Memory B cell (primary cell): ENCODE measurements at regions not wholly inside any gene's neighbourhood (a gene's known extent, or its start where the extent isn't known, plus 50 kb on each side); places are given as distances from the start of the nearest gene placed in this dataset.

Experiments
- ATAC-seq: fragments of 150-1000 bp; cut with Tn5 transposase; 2 replicates; pipeline ENCODE4 v1.10.0; 2021; ENCODE audit warnings: low read depth, mild to moderate bottlenecking, moderate library complexity
- DNase-seq, 2 donors: peaks; one replicate each; pipeline ENCODE4 v3.0.0; 2022; ENCODE audit warnings: low spot score in 2 of 2
- H3K27ac Mint-ChIP-seq: one replicate; pipeline ENCODE4 v1.8.0; 2022; ENCODE audit warnings: mild to moderate bottlenecking, moderate library complexity, mixed read lengths
- H3K27me3 Mint-ChIP-seq: one replicate; pipeline ENCODE4 v1.8.0; 2022; ENCODE audit warnings: mixed read lengths
- H3K36me3 Mint-ChIP-seq: one replicate; pipeline ENCODE4 v1.8.0; 2022; ENCODE audit warnings: mild to moderate bottlenecking, mixed read lengths
- H3K4me1 Mint-ChIP-seq: one replicate; pipeline ENCODE4 v1.8.0; 2022; ENCODE audit warnings: mixed read lengths
- H3K4me3 Mint-ChIP-seq: one replicate; pipeline ENCODE4 v1.8.0; 2022; ENCODE audit warnings: mild to moderate bottlenecking, moderate library complexity, mixed read lengths
- H3K9me3 Mint-ChIP-seq: one replicate; pipeline ENCODE4 v1.8.0; 2022; ENCODE audit warnings: mixed read lengths

DNA sequence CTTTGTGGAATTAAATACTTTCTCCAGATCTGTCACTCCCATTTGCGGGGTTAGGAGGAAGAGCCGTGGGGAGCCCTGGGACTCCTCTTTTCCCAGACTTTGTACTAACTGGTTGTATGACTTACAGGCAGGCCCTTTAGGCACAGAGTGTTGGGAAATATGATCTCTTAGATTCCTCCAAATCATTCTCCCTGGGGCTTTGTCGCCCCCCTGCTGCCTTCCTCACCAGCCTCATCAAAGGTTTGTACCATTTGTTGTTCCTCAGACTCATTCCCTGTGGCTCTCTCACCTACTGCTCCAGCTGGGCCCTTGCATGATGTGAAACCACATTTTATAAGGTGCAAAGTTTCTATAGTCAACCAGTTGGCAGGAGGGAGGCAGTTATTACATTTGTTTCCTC is 56.4 kb downstream of the CRYGS start:
- Mint-ChIP-seq H3K4me1 (no peaks in the 10 kb centered on the region), H3K9me3 (no peaks in the 10 kb centered on the region), H3K36me3 (no peaks in the 10 kb centered on the region), H3K4me3 (no peak overlapping the region), H3K27me3 (no peaks in the 10 kb centered on the region), H3K27ac (no peak overlapping the region)
- ATAC-seq (no peak), DNase-seq (no peak)

DNA sequence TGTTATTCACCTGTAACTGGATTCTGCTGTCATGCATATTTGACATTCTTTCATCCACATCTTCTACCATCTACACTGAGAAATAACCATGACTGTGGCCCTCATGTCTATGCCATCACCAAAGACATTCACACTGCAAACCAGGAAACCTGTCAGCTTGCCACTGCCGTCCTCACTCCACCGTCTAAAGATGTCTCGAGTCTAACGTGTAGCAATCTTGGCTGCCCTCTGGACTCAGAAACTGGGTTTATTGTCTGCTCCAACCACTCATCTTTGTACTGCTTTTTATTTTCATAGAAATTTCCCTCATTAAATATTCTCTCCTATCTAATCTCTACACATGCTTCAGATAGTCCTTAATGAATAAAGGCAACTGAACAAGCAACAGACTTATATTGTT is 57.1 kb downstream of the CRYGS start:
- Mint-ChIP-seq H3K27me3 (no peaks in the 10 kb centered on the region), H3K27ac (no peak overlapping the region), H3K9me3 (no peaks in the 10 kb centered on the region), H3K36me3 (no peaks in the 10 kb centered on the region), H3K4me1 (no peaks in the 10 kb centered on the region), H3K4me3 (no peak overlapping the region)
- no peak for DNase-seq
- ATAC-seq = no peak

GRCh38 chr3:186483611-186484340 is 60.4 kb downstream of the CRYGS start:
- Mint-ChIP-seq H3K27me3 (no peaks in the 10 kb centered on the region), H3K9me3 (no peaks in the 10 kb centered on the region), H3K4me3 (no peak overlapping the region), H3K36me3 (no peaks in the 10 kb centered on the region), H3K4me1 (peaks cover 7% of the 10 kb centered on the region), H3K27ac (no peak overlapping the region)
- no peak for DNase-seq
- no peak for ATAC-seq

DNA sequence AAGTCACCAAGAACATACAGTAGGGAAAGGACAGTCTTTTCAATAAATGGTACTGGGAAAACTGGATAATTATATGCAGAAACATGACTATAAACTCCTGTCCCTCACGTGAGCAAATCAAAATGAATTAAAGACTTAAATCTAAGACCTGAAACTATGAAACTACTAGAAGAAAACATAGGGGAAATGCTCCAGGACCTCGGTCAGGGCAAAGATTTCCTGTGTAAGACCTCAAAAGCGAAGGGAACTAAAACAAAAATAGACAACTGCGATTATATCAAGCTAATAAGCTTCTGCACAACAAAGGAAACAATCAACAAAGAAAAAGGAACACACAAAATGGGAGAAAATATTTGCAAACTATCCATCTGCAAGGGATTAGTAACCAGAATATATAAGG is 62.7 kb downstream of the CRYGS start:
- no peak overlapping the region for H3K27ac Mint-ChIP-seq
- DNase-seq (no peak), ATAC-seq (no peak)
- no peak overlapping the region for H3K4me3 Mint-ChIP-seq
- H3K27me3 Mint-ChIP-seq = no peaks in the 10 kb centered on the region
- H3K4me1 Mint-ChIP-seq = peaks cover 11% of the 10 kb centered on the region
- no peaks in the 10 kb centered on the region for H3K9me3 Mint-ChIP-seq
- H3K36me3 Mint-ChIP-seq = no peaks in the 10 kb centered on the region

DNA sequence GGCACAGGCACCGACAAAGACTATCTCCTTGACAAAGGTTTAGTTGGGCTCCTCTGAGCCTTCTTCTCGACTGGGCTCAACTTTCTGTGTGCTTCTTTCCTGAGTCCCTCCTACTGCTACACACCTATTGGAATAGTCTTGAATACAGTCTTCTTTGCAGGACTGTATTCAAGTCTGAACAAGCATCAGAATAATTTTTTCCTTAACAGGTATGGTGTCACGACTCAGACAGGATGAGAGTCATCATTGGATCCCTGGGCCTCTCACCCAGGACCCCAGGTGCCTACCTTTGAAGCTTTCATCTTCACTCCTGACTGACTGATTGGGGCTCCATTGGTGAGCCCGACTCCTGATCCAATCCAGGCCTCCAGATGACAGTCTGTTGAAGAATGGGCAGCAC is 66.3 kb downstream of the CRYGS start:
- H3K27ac Mint-ChIP-seq = no peak overlapping the region
- H3K4me1 Mint-ChIP-seq = peaks cover 14% of the 10 kb centered on the region
- no peak for ATAC-seq
- no peaks in the 10 kb centered on the region for H3K36me3 Mint-ChIP-seq
- H3K9me3 Mint-ChIP-seq = no peaks in the 10 kb centered on the region
- no peak for DNase-seq
- H3K4me3 Mint-ChIP-seq = no peak overlapping the region
- H3K27me3 Mint-ChIP-seq = peaks cover 2% of the 10 kb centered on the region

- Mint-ChIP-seq H3K9me3 (no peaks in the 10 kb centered on the region), H3K36me3 (no peaks in the 10 kb centered on the region), H3K4me1 (peaks cover 14% of the 10 kb centered on the region), H3K27me3 (peaks cover 2% of the 10 kb centered on the region), H3K27ac (no peak overlapping the region), H3K4me3 (no peak overlapping the region)
- DNase-seq (no peak), ATAC-seq (no peak)
Measured at GRCh38 chr3:186477033-186477432, 67.1 kb downstream of the CRYGS start.

DNA sequence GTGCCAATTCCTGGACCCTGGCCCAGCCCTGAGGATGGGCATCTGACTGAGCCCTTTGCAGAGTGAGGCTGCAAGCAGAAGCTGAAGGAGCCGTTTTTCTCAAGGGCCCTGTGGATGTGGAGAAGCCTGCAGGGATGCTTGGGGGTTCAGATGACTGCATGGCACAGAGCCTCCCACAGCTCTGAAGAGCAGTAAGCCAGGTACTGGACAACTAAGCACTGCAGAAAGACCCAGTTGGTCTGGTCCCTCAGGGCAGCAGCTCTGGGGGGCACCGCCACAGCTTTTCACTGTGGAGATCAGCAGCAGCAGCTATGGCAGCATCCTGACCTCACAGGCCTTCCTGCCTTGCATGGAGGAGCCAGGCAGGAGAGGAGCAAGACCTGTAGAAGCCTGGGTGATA is 67.6 kb downstream of the CRYGS start:
- no peak overlapping the region for H3K4me3 Mint-ChIP-seq
- H3K27me3 Mint-ChIP-seq = peaks cover 2% of the 10 kb centered on the region
- peaks cover 10% of the 10 kb centered on the region for H3K4me1 Mint-ChIP-seq
- H3K36me3 Mint-ChIP-seq = no peaks in the 10 kb centered on the region
- no peak overlapping the region for H3K27ac Mint-ChIP-seq
- DNase-seq (no peak), ATAC-seq (no peak)
- no peaks in the 10 kb centered on the region for H3K9me3 Mint-ChIP-seq

GRCh38 chr3:186476044-186476468 is 68.1 kb downstream of the CRYGS start:
- Mint-ChIP-seq H3K27ac (no peak overlapping the region), H3K36me3 (no peaks in the 10 kb centered on the region), H3K4me1 (peaks cover 7% of the 10 kb centered on the region), H3K27me3 (peaks cover 2% of the 10 kb centered on the region), H3K4me3 (no peak overlapping the region), H3K9me3 (no peaks in the 10 kb centered on the region)
- DNase-seq = no peak
- ATAC-seq = no peak

DNA sequence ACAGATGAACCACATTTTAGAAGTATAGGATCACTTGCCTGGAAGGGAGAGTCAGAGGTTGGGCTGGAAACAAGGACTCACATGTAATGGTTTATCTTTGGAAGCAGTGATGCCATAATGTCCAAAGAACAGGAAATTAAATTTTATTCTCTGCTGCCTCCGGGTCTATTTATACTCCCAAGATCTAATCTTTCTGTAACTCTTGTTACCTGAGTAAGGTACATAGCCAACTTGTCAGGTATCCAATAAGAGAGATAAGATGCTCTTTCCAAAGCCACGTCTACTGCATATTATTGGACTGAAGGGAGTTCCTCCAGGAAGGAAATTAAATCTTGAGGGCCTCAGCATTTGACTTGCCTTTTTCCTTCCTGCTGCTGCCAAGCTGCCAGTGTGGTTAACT is 71.0 kb downstream of the CRYGS start:
- no peak for DNase-seq
- Mint-ChIP-seq H3K4me1 (peaks cover 11% of the 10 kb centered on the region), H3K27me3 (peaks cover 2% of the 10 kb centered on the region), H3K27ac (no peak overlapping the region), H3K9me3 (no peaks in the 10 kb centered on the region), H3K36me3 (no peaks in the 10 kb centered on the region), H3K4me3 (no peak overlapping the region)
- ATAC-seq = no peak

DNA sequence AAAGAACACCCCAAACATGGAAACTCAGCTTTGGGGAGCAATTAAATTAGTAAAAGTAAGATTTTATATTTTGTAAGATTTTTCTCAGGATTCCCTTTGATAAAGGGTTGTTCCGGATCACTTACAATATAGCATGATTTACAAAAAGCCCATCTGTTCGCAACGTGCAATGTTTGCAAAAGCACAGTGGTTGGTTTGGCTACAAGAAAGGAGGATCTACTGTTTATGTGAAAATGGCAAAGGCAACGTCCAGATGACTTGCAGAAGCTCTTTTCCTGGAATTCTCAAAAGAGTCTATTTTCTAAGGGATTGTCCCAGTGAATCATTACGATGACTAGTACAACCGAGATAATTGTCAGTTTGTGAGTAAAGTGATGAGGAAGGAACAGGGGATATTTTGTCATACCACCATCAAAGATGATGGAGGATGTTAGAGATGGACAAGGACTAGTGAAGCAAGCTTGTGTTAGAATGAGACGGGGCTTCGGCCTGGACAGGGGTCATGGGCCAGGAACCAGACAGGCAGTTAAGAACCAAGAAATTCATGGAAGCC is 71.6 kb downstream of the CRYGS start:
- DNase-seq = no peak

DNA sequence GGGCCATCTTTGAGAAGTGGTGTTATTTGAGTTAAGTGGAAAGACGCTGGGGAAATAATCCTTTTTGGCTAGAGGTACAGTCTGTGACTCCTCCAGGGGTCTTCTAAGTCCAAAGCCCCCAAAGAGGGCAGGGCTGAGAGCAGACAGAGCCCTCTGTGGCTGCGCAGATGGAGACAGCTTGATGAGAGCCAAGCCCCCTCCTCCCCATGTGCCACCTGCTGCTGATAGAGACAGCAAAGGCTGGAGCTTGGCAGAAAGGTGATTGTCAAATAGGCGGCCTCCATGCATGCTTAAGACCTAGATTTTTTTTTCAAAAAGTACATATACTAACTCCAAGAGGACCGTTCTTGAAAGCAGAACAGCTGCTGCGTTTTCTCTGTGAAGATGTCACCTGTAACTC is 72.4 kb downstream of the CRYGS start:
- ATAC-seq (no peak), DNase-seq (no peak)
- Mint-ChIP-seq H3K9me3 (no peaks in the 10 kb centered on the region), H3K36me3 (no peaks in the 10 kb centered on the region), H3K4me1 (peaks cover 9% of the 10 kb centered on the region), H3K4me3 (no peak overlapping the region), H3K27me3 (peaks cover 2% of the 10 kb centered on the region), H3K27ac (no peak overlapping the region)

More for the DNA sequence above, 71.6 kb downstream of the CRYGS start:
- Mint-ChIP-seq H3K36me3 (no peaks in the 10 kb centered on the region), H3K4me3 (no peak overlapping the region), H3K27ac (no peak overlapping the region), H3K9me3 (no peaks in the 10 kb centered on the region), H3K27me3 (peaks cover 2% of the 10 kb centered on the region), H3K4me1 (peaks cover 11% of the 10 kb centered on the region)
- ATAC-seq = no peak

- no peaks in the 10 kb centered on the region for H3K9me3 Mint-ChIP-seq
Measured at GRCh38 chr3:186469525-186469924, 74.7 kb downstream of the CRYGS start.

DNA sequence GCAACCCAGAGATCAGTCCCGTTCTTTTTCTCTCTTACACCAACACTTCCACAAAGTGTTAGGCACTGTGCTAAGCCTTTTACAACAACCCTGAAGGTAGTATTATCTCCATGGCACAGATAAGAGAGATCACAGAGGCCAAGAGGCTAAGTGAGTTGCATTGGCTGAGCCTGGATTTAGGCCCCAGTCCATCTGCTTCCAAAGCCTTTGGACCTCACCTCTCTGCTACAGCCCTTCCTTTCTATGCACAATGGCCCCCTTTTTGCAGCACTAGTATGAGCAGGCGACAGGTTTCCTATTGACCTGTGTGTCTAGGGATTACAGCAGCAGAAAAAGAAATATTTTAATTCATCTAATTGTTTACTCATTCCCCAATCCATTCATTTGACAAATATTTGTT is 76.2 kb downstream of the CRYGS start:
- no peak overlapping the region for H3K4me3 Mint-ChIP-seq
- H3K27me3 Mint-ChIP-seq = no peaks in the 10 kb centered on the region
- no peak overlapping the region for H3K27ac Mint-ChIP-seq
- ATAC-seq (no peak), DNase-seq (no peak)
- peaks cover 12% of the 10 kb centered on the region for H3K4me1 Mint-ChIP-seq
- no peaks in the 10 kb centered on the region for H3K9me3 Mint-ChIP-seq
- no peaks in the 10 kb centered on the region for H3K36me3 Mint-ChIP-seq

More at GRCh38 chr3:186469525-186469924, 74.7 kb downstream of the CRYGS start:
- H3K36me3 Mint-ChIP-seq = no peaks in the 10 kb centered on the region
- ATAC-seq (no peak), DNase-seq (no peak)
- H3K27ac Mint-ChIP-seq = no peak overlapping the region
- H3K4me3 Mint-ChIP-seq = no peak overlapping the region
- no peaks in the 10 kb centered on the region for H3K27me3 Mint-ChIP-seq
- peaks cover 8% of the 10 kb centered on the region for H3K4me1 Mint-ChIP-seq

DNA sequence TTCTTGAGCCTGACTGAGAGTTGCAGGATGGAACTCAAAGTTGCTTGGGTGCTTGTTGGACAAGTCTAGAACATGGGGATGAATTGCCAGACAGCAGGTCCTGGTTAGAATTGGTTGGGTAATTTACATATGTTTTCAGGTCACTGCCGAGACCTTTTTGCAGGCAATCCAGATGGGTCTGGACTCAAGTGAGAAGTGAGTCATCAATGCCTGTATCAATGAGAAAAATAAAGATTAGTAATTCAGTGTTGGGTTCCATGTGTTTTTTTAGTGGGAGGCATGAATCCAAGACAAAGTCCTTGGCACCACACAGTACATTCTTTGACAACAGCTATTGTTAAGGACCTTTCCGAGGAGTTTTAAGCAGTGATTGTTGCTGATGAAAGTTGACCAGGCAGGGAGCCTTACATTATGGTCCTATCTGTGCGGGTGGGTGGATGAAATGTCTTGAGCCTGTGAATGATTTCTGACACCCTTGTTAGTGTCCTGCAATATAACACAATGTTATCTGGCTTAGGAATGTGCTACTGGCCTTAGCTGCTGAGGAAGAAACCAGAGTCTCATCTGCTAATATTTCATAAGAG is 77.7 kb downstream of the CRYGS start:
- DNase-seq (no peak), ATAC-seq (no peak)
- peaks cover 12% of the 10 kb centered on the region for H3K4me1 Mint-ChIP-seq
- no peak overlapping the region for H3K4me3 Mint-ChIP-seq
- H3K36me3 Mint-ChIP-seq = no peaks in the 10 kb centered on the region
- H3K9me3 Mint-ChIP-seq = no peaks in the 10 kb centered on the region
- no peak overlapping the region for H3K27ac Mint-ChIP-seq
- H3K27me3 Mint-ChIP-seq = no peaks in the 10 kb centered on the region

GRCh38 chr3:186465508-186465907 is 78.7 kb downstream of the CRYGS start:
- Mint-ChIP-seq H3K27me3 (no peaks in the 10 kb centered on the region), H3K4me1 (peaks cover 12% of the 10 kb centered on the region), H3K4me3 (no peak overlapping the region), H3K27ac (no peak overlapping the region), H3K36me3 (no peaks in the 10 kb centered on the region), H3K9me3 (no peaks in the 10 kb centered on the region)
- ATAC-seq = no peak
- DNase-seq = no peak
